DND-41 (cell line): ENCODE measurements at regions not wholly inside any gene's neighbourhood (a gene's known extent, or its start where the extent isn't known, plus 50 kb on each side); places are given as distances from the start of the nearest gene placed in this dataset.

ENCODE experiments used
- ATAC-seq: fragments of 200-7000 bp; cut with Tn5 transposase; 3 replicates; pipeline ENCODE4 v1.9.1; 2021; ENCODE audit warnings: low read depth; ENCODE audit not compliant: insufficient read depth
- DNase-seq: peaks from one replicate; pipeline ENCODE4 v3.0.0-alpha.2; 2020
- H2AFZ ChIP-seq: 2 replicates; pipeline ENCODE4 v1.6.0; 2012; ENCODE audit warnings: low read depth, low read length
- H3K27ac ChIP-seq: 2 replicates; pipeline ENCODE4 v1.5.1; 2012; ENCODE audit warnings: low read length, inconsistent platforms
- H3K27me3 ChIP-seq: fragments of 200-600 bp; sonication (generic); 2 replicates; pipeline ENCODE4 v1.6.0; 2012; ENCODE audit warnings: low read length, mild to moderate bottlenecking, inconsistent platforms; ENCODE audit not compliant: insufficient read depth, poor library complexity
- H3K36me3 ChIP-seq: 2 replicates; pipeline ENCODE4 v1.5.1; 2012; ENCODE audit warnings: low read length, inconsistent platforms; ENCODE audit not compliant: insufficient read depth
- H3K4me1 ChIP-seq: 2 replicates; pipeline ENCODE4 v1.5.1; 2012; ENCODE audit warnings: mild to moderate bottlenecking, low read length; ENCODE audit not compliant: insufficient read depth
- H3K4me2 ChIP-seq: 2 replicates; pipeline ENCODE4 v1.6.0; 2012; ENCODE audit warnings: mild to moderate bottlenecking, moderate library complexity, low read length, inconsistent platforms; ENCODE audit not compliant: insufficient read depth
- H3K4me3 ChIP-seq, 2 experiments: fragments of 200-600 bp in 1 of 2; shearing (Covaris generic) in 1 of 2; 2 replicates each; pipeline ENCODE4 v1.5.1; 2012 to 2016; ENCODE audit warnings: inconsistent platforms in 2 of 2, low read length in 2 of 2, mild to moderate bottlenecking in 2 of 2, low read depth in 1 of 2, moderate library complexity in 1 of 2
- H3K79me2 ChIP-seq: 2 replicates; pipeline ENCODE4 v1.6.0; 2012; ENCODE audit warnings: low read length, inconsistent platforms; ENCODE audit not compliant: insufficient read depth
- H3K9ac ChIP-seq: 2 replicates; pipeline ENCODE4 v1.6.0; 2012; ENCODE audit warnings: low read depth, mild to moderate bottlenecking, inconsistent platforms, low read length, moderate library complexity
- H3K9me3 ChIP-seq: 2 replicates; pipeline ENCODE4 v1.5.1; 2012; ENCODE audit warnings: low read length, moderate library complexity, mild to moderate bottlenecking, inconsistent platforms; ENCODE audit not compliant: insufficient read depth, severe bottlenecking
- H4K20me1 ChIP-seq: 2 replicates; pipeline ENCODE4 v1.6.0; 2012; ENCODE audit warnings: low read length; ENCODE audit not compliant: insufficient read depth
- CTCF ChIP-seq: IDR thresholded peaks from 2 replicates; pipeline ENCODE4 v1.5.1; 2012; ENCODE audit warnings: borderline replicate concordance, low read length, moderate library complexity, mild to moderate bottlenecking; ENCODE audit not compliant: poor library complexity, severe bottlenecking; ENCODE audit errors: extremely low read depth
- EZH2 ChIP-seq: IDR thresholded peaks from 3 replicates; pipeline ENCODE4 v1.6.1; 2012; ENCODE audit warnings: borderline replicate concordance, low read depth, mild to moderate bottlenecking, moderate library complexity, low read length, inconsistent platforms; ENCODE audit not compliant: severe bottlenecking

GRCh38 chr14:44613061-44613712, 106.1 kb upstream of the FSCB start:
- H3K4me3 ChIP-seq = no peak overlapping the region
- no peaks in the 10 kb centered on the region for H3K79me2 ChIP-seq
- no peak overlapping the region for H2AFZ ChIP-seq
- TF ChIP-seq CTCF = no peak
- TF ChIP-seq EZH2 = no peak
- ATAC-seq (no peak), DNase-seq (no peak)
- H3K4me1 ChIP-seq = no peaks in the 10 kb centered on the region
- H3K27me3 ChIP-seq = no peaks in the 10 kb centered on the region
- no peaks in the 10 kb centered on the region for H4K20me1 ChIP-seq
- no peak overlapping the region for H3K9ac ChIP-seq
- H3K9me3 ChIP-seq = no peaks in the 10 kb centered on the region
- no peak overlapping the region for H3K27ac ChIP-seq
- H3K36me3 ChIP-seq = no peaks in the 10 kb centered on the region
- no peak overlapping the region for H3K4me2 ChIP-seq

- H3K79me2 ChIP-seq = no peaks in the 10 kb centered on the region
- H3K9ac ChIP-seq = no peak overlapping the region
- no peaks in the 10 kb centered on the region for H3K9me3 ChIP-seq
- no peaks in the 10 kb centered on the region for H4K20me1 ChIP-seq
- TF ChIP-seq CTCF = no peak
- no peak for TF ChIP-seq EZH2
- H3K27ac ChIP-seq = no peak overlapping the region
- DNase-seq = no peak
- no peaks in the 10 kb centered on the region for H3K27me3 ChIP-seq
- H3K4me2 ChIP-seq = no peak overlapping the region
- no peak for ATAC-seq
- H2AFZ ChIP-seq = no peak overlapping the region
- no peak overlapping the region for H3K4me3 ChIP-seq
- no peaks in the 10 kb centered on the region for H3K36me3 ChIP-seq
- H3K4me1 ChIP-seq = no peaks in the 10 kb centered on the region
These were observed 104.9 kb upstream of the FSCB start for GRCh38 chr14:44612002-44612401.

GRCh38 chr14:44609876-44610510, 102.9 kb upstream of the FSCB start:
- Histone ChIP-seq H3K9me3 (no peaks in the 10 kb centered on the region), H2AFZ (no peak overlapping the region), H3K79me2 (no peaks in the 10 kb centered on the region), H3K4me2 (no peak overlapping the region), H3K9ac (no peak overlapping the region), H4K20me1 (no peaks in the 10 kb centered on the region), H3K4me1 (no peaks in the 10 kb centered on the region), H3K4me3 (no peak overlapping the region), H3K27me3 (no peaks in the 10 kb centered on the region), H3K27ac (no peak overlapping the region), H3K36me3 (no peaks in the 10 kb centered on the region)
- no peak for DNase-seq
- no peak for ATAC-seq
- TF ChIP-seq EZH2 (no peak), CTCF (no peak)
